Neural progenitor cell (in vitro differentiated cells): ENCODE measurements at regions not wholly inside any gene's neighbourhood (a gene's known extent, or its start where the extent isn't known, plus 50 kb on each side); places are given as distances from the start of the nearest gene placed in this dataset.

Experiments used
- DNase-seq: peaks from one replicate; pipeline ENCODE4 v3.0.0-alpha.2; 2016; ENCODE audit warnings: low spot score
- H2AFZ ChIP-seq: fragments of 200-600 bp; sonication (generic); replicated peaks from 2 replicates; pipeline ENCODE4 v1.6.1; 2016; ENCODE audit warnings: antibody characterized with exemption
- H3F3A ChIP-seq: fragments of 200-600 bp; sonication (generic); 2 replicates; pipeline ENCODE4 v1.6.1; 2016; ENCODE audit warnings: antibody characterized with exemption, low read depth
- H3K27ac ChIP-seq: fragments of 200-600 bp; sonication (generic); 2 replicates; pipeline ENCODE4 v1.5.1; 2016; ENCODE audit warnings: mild to moderate bottlenecking
- H3K27me3 ChIP-seq: fragments of 200-600 bp; sonication (generic); 2 replicates; pipeline ENCODE4 v1.6.1; 2016; ENCODE audit warnings: mild to moderate bottlenecking, moderate library complexity
- H3K36me3 ChIP-seq: fragments of 200-600 bp; sonication (generic); 2 replicates; pipeline ENCODE4 v1.5.1; 2016
- H3K4me1 ChIP-seq: fragments of 200-600 bp; sonication (generic); 2 replicates; pipeline ENCODE4 v1.6.1; 2016; ENCODE audit warnings: mixed run types
- H3K4me2 ChIP-seq: fragments of 200-600 bp; sonication (generic); 2 replicates; pipeline ENCODE4 v1.6.1; 2016
- H3K4me3 ChIP-seq: fragments of 200-600 bp; sonication (generic); 2 replicates; pipeline ENCODE4 v1.5.1; 2016
- H3K79me2 ChIP-seq: fragments of 200-600 bp; sonication (generic); 2 replicates; pipeline ENCODE4 v1.6.1; 2016; ENCODE audit warnings: low read depth
- H3K9ac ChIP-seq: fragments of 200-600 bp; sonication (generic); 2 replicates; pipeline ENCODE4 v1.6.1; 2016
- H3K9me3 ChIP-seq: fragments of 200-600 bp; sonication (generic); 2 replicates; pipeline ENCODE4 v1.5.1; 2016; ENCODE audit warnings: low read depth
- H4K20me1 ChIP-seq: fragments of 200-600 bp; sonication (generic); 2 replicates; pipeline ENCODE4 v1.6.1; 2016; ENCODE audit warnings: low read depth
- H3K27ac Mint-ChIP-seq: 3 replicates; pipeline ENCODE4 v1.8.0; 2021; ENCODE audit warnings: mixed read lengths
- H3K27me3 Mint-ChIP-seq: 2 replicates; pipeline ENCODE4 v1.8.0; 2022; ENCODE audit warnings: low read depth, mild to moderate bottlenecking, inconsistent platforms, moderate library complexity, mixed read lengths; ENCODE audit not compliant: insufficient read depth
- H3K36me3 Mint-ChIP-seq: 3 replicates; pipeline ENCODE4 v1.8.0; 2021; ENCODE audit warnings: mixed read lengths
- H3K4me1 Mint-ChIP-seq: 3 replicates; pipeline ENCODE4 v1.8.0; 2021; ENCODE audit warnings: mixed read lengths
- H3K4me3 Mint-ChIP-seq: 3 replicates; pipeline ENCODE4 v1.8.0; 2021; ENCODE audit warnings: mild to moderate bottlenecking, moderate library complexity, mixed read lengths
- H3K9me3 Mint-ChIP-seq: 3 replicates; pipeline ENCODE4 v1.8.0; 2020; ENCODE audit warnings: mixed read lengths
- CTCF ChIP-seq: fragments of 200-600 bp; sonication (generic); IDR thresholded peaks from 2 replicates; pipeline ENCODE4 v1.5.1; 2017; ENCODE audit warnings: antibody characterized with exemption, mild to moderate bottlenecking
- EZH2 ChIP-seq: fragments of 200-600 bp; sonication (generic); IDR thresholded peaks from 2 replicates; pipeline ENCODE4 v1.6.1; 2017; ENCODE audit warnings: antibody characterized with exemption, mild to moderate bottlenecking, moderate library complexity
- EZH2phosphoT487 ChIP-seq: fragments of 200-600 bp; sonication (generic); IDR thresholded peaks from 2 replicates; pipeline ENCODE4 v1.6.1; 2017; ENCODE audit warnings: antibody characterized with exemption

GRCh38 chr7:22016507-22016906, 70.8 kb upstream of the CDCA7L start:
- Mint-ChIP-seq H3K27me3 (no peaks in the 10 kb centered on the region), H3K9me3 (peaks cover 4% of the 10 kb centered on the region), H3K4me3 (no peak overlapping the region), H3K36me3 (no peaks in the 10 kb centered on the region), H3K27ac (peak overlapping the region; percentile 61), H3K4me1 (peaks cover 7% of the 10 kb centered on the region)
- H2AFZ ChIP-seq = no peak overlapping the region
- peaks cover 7% of the 10 kb centered on the region for H3K4me1 ChIP-seq
- no peak overlapping the region for H3K27ac ChIP-seq
- H4K20me1 ChIP-seq = no peaks in the 10 kb centered on the region
- no peak overlapping the region for H3K9ac ChIP-seq
- peaks cover 8% of the 10 kb centered on the region for H3F3A ChIP-seq
- peak; percentile 59 for DNase-seq
- no peak overlapping the region for H3K4me2 ChIP-seq
- no peak for TF ChIP-seq EZH2phosphoT487
- no peak for TF ChIP-seq CTCF
- TF ChIP-seq EZH2 = no peak
- H3K9me3 ChIP-seq = no peaks in the 10 kb centered on the region
- H3K4me3 ChIP-seq = no peak overlapping the region
- H3K36me3 ChIP-seq = no peaks in the 10 kb centered on the region
- H3K27me3 ChIP-seq = no peaks in the 10 kb centered on the region
- H3K79me2 ChIP-seq = no peaks in the 10 kb centered on the region

- Histone ChIP-seq H3K4me2 (no peak overlapping the region), H2AFZ (no peak overlapping the region), H3K27ac (no peak overlapping the region), H3K9ac (no peak overlapping the region), H3K9me3 (no peaks in the 10 kb centered on the region), H3F3A (peaks cover 8% of the 10 kb centered on the region), H3K4me1 (peaks cover 7% of the 10 kb centered on the region), H3K79me2 (no peaks in the 10 kb centered on the region), H3K36me3 (no peaks in the 10 kb centered on the region), H3K4me3 (no peak overlapping the region), H4K20me1 (no peaks in the 10 kb centered on the region), H3K27me3 (no peaks in the 10 kb centered on the region)
- H3K4me3 Mint-ChIP-seq = no peak overlapping the region
- DNase-seq = no peak
- H3K4me1 Mint-ChIP-seq = peaks cover 7% of the 10 kb centered on the region
- H3K27ac Mint-ChIP-seq = no peak overlapping the region
- no peaks in the 10 kb centered on the region for H3K36me3 Mint-ChIP-seq
- TF ChIP-seq EZH2phosphoT487 (no peak), EZH2 (no peak), CTCF (no peak)
- peaks cover 4% of the 10 kb centered on the region for H3K27me3 Mint-ChIP-seq
- H3K9me3 Mint-ChIP-seq = peaks cover 4% of the 10 kb centered on the region
Observed at GRCh38 chr7:22013711-22014110, 68.0 kb upstream of the CDCA7L start.

- H3K9me3 ChIP-seq = no peaks in the 10 kb centered on the region
- H3K9me3 Mint-ChIP-seq = no peaks in the 10 kb centered on the region
- peaks cover 19% of the 10 kb centered on the region for H3K4me1 Mint-ChIP-seq
- no peak overlapping the region for H3K4me3 Mint-ChIP-seq
- no peaks in the 10 kb centered on the region for H3K27me3 ChIP-seq
- H4K20me1 ChIP-seq = no peaks in the 10 kb centered on the region
- no peak overlapping the region for H3K9ac ChIP-seq
- H3K27me3 Mint-ChIP-seq = peaks cover 8% of the 10 kb centered on the region
- H3K4me1 ChIP-seq = peaks cover 14% of the 10 kb centered on the region
- H3K36me3 ChIP-seq = no peaks in the 10 kb centered on the region
- DNase-seq = no peak
- H2AFZ ChIP-seq = no peak overlapping the region
- TF ChIP-seq EZH2phosphoT487 (no peak), EZH2 (no peak), CTCF (no peak)
- H3K4me2 ChIP-seq = peak overlapping the region; percentile 60
- H3F3A ChIP-seq = no peaks in the 10 kb centered on the region
- H3K79me2 ChIP-seq = no peaks in the 10 kb centered on the region
- H3K4me3 ChIP-seq = no peak overlapping the region
- no peaks in the 10 kb centered on the region for H3K36me3 Mint-ChIP-seq
- no peak overlapping the region for H3K27ac Mint-ChIP-seq
- no peak overlapping the region for H3K27ac ChIP-seq
Observed at GRCh38 chr7:22008683-22009082, 63.0 kb upstream of the CDCA7L start.
